Right ventricle myocardium superior (tissue), 1 donor: ENCODE measurements at regions not wholly inside any gene's neighbourhood (a gene's known extent, or its start where the extent isn't known, plus 50 kb on each side); places are given as distances from the start of the nearest gene placed in this dataset.

Experiments
- ATAC-seq: fragments of 200-7000 bp; cut with Tn5 transposase; one replicate; pipeline ENCODE4 v1.9.1; 2020; ENCODE audit warnings: mild to moderate bottlenecking; ENCODE audit not compliant: poor library complexity
- DNase-seq: peaks from one replicate; pipeline ENCODE4 v3.0.0-alpha.2; 2020
- intact Hi-C: fragments of 100-400 bp; cut with DNase I; formaldehyde crosslinking; loops from one replicate; pipeline ENCODE4 v1.11.2; 2022
- donor health status: DM: no; HTN: yes; CAD: no; lungs with severe emphysema.

GRCh38 chr5:69029292-69029691 is 64.5 kb upstream of the SLC30A5 start:
- intact Hi-C loops, result no loop called here
- ATAC-seq, result no peak
- no peak for DNase-seq

- DNase-seq (no peak), ATAC-seq (no peak)
- intact Hi-C loops, result no loop called here
These were observed 63.3 kb upstream of the SLC30A5 start for GRCh38 chr5:69030358-69031062.

- intact Hi-C loops, result no loop called here
- DNase-seq (no peak), ATAC-seq (no peak)
These were observed 61.8 kb upstream of the SLC30A5 start for GRCh38 chr5:69032009-69032408.

GRCh38 chr5:69033690-69034089 is 60.1 kb upstream of the SLC30A5 start:
- no peak for ATAC-seq
- DNase-seq, result no peak
- intact Hi-C loops, result no loop called here

- DNase-seq, result no peak
- ATAC-seq, result no peak
- intact Hi-C loops, result no loop called here
These were observed 58.9 kb upstream of the SLC30A5 start for GRCh38 chr5:69034898-69035297.

- ATAC-seq, result no peak
- no peak for DNase-seq
- intact Hi-C loops, result no loop called here
These were observed 58.1 kb upstream of the SLC30A5 start for GRCh38 chr5:69035665-69036064.

GRCh38 chr5:69038539-69038938 is 55.3 kb upstream of the SLC30A5 start:
- DNase-seq (no peak), ATAC-seq (no peak)
- intact Hi-C loops, result no loop called here

GRCh38 chr5:69039829-69040228 is 54.0 kb upstream of the SLC30A5 start:
- no peak for ATAC-seq
- intact Hi-C loops, result loop anchor here (5.0 kb wide), 2 partner anchors 182 to 292 kb away; partner anchors contain the start of gene CCDC125
- no peak for DNase-seq

- ATAC-seq (no peak), DNase-seq (no peak)
- intact Hi-C loops, result loop anchor here (5.0 kb wide), 2 partner anchors 180 to 290 kb away; partner anchors contain the start of gene CCDC125
These were observed 51.3 kb upstream of the SLC30A5 start for GRCh38 chr5:69042500-69042899.

- ATAC-seq (peak; percentile 99), DNase-seq (no peak)
- intact Hi-C loops, result loop anchor here (5.0 kb wide), 2 partner anchors 179 to 289 kb away; partner anchors contain the start of gene CCDC125
These were observed 50.7 kb upstream of the SLC30A5 start for GRCh38 chr5:69042915-69043654.

- ATAC-seq (no peak), DNase-seq (no peak)
- intact Hi-C loops, result loop anchor here (5.0 kb wide), 2 partner anchors 179 to 289 kb away; partner anchors contain the start of gene CCDC125
These were observed 50.2 kb upstream of the SLC30A5 start for GRCh38 chr5:69043655-69043996.
